ENCODE measurements at regions not wholly inside any gene's neighbourhood (a gene's known extent, or its start where the extent isn't known, plus 50 kb on each side); places are given as distances from the start of the nearest gene placed in this dataset.
"Not testable (repeated sequence)": the region's sequence is repeated elsewhere in the genome, so short reads cannot be mapped to it uniquely, and the experiment has no call there.

DNA sequence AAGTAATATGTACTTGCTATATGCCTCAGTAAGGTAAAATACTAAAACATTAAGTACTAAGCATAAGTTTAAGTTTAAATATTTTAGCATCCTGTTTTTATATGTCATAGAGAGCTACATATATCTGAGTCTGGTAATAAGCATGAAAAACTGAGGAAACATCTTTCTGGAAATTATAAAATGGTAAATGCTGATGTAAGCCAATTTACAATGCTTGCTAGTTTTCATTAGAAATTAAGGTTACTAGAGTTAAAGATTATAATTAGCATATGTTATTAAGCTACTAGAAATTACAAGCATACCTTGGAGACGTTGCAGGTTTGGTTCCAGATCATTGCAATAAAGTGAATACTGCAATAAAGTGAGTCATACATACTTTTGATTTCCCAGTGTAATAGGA is 477.0 kb upstream of the LRRC7 start:
- intact Hi-C loops (cut with DNase I), result no loop called here
- no peak for DNase-seq

DNA sequence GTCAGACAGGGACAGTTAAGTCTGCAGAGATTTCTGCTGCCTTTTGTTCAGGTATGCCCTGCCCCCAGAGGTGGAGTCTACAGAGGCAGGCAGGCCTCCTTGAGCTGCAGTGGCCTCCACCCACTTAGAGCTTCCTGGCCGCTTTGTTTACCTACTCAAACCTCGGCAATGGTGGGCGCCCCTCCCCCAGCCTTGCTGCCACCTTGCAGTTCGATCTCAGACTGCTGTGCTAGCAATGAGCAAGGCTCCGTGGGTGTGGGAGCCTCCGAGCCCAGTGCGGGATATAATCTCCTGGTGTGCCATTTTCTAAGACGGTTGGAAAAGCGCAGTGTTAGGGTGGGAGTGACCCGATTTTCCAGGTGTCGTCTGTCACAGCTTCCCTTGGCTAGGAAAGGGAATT is 465.7 kb upstream of the LRRC7 start:
- DNase-seq; intact Hi-C loops (cut with DNase I): not testable (repeated sequence)

DNA sequence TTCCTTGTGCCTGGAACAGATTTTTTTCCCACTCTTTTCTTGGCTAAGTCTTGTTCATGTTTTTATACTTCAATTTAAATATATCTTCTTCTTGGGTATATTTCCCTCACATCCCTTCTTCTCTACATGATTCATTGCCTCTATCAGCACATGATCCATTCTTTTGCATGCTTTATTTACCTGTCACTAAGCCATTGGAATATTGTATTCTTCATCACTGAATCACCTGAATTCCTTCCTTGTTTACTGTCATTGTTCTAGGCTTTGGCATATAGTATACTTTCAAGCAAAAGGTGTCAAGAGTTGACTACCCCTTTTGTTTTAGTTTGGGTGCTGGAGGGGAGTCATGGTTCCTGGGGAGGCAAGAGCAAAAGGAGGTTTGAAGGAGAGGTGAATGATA is 464.5 kb upstream of the LRRC7 start:
- DNase-seq, result no peak
- intact Hi-C loops (cut with DNase I), result no loop called here

DNA sequence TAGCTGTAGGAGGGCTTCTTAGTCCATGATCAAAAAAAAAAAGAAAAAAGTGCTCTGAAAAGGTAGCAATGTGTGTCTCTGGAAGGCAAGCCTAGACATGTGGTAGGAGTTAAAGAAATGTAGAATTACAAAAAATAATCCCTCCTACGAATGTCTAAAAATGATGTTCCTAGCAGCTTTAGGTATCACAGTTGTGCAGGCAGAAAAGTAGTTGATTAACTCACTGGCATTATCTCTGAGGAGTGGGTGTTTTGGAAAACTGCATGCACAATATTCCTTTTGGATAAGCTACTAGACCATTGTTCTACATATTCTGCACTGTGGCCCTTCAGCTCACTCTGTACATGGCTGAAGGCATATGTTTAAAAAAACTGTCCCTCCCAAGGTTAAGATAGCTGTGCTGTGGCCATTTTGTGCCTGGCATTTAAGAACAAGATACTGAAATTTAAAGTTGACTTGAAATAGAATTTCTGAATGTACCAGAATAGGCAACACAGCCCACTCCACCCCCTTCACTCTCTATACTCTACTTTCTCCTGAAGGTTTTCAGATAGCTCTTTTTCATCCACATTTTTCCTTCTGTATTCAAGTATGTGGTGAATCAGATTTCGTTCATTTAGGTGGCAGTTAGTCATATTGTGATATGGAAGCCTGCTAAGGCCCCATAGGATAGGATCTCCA is 463.9 kb upstream of the LRRC7 start:
- DNase-seq, result peak in 25 of 42 donors; percentile 4 to 78 (median 36)
- intact Hi-C loops (cut with DNase I), result no loop called here

DNA sequence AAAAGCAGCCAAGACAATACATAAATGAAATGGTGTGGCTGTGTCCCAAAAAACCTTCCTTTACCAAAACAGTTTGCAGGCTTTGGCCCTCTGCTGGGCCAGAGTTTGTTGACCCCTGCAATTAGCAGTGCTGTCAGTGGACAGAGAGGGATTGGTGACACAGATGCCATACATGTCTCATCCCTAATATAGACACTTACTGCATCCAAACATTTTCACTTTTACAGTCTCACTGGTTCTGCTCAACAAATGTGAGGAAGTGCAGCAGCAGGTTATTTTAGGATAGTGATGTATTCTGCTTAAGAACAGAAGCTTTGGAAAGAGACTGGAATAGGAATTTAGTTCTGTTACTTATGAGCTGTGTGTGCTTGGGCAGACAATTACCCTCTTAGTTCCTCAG is 462.8 kb upstream of the LRRC7 start:
- no peak for DNase-seq
- intact Hi-C loops (cut with DNase I), result no loop called here

DNA sequence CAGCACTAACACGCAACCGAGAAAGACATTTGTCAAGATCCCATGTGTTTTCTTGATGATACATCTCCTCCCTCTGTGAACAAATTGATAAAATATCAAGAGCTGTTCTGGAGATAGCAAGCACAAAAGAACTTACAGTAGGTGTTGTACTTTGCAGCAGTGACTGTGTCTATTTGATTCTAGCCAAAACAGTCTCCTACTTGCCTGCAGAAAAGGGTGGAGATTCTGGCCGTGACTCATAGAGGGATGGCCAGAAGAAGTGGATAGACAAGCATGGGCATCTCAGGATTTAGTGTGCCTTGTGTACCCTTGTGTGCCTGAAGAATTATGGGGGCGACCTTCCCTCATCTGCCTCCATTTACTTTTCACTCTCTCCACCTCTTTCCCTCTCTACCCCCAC is 458.4 kb upstream of the LRRC7 start:
- intact Hi-C loops (cut with DNase I), result no loop called here
- DNase-seq, result peak in 1 of 42 donors; percentile 8

DNA sequence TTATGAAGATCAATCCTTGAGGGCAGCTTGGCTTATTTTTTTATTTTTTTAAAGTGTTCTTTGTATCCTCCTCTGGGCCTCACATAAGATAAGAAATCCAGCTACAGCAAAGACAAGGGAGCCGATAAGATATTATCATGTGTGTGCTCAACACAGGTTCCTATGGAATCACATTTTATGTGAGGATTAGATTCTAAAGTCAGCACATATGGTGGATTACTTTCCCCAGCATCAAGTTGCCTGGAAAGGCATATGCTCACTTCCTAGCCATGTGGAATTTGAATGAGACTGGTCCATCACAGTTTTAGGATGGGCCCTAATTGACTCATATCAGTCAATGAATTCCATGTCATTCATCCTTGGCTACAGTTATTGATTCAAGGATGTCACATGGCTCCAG is 456.9 kb upstream of the LRRC7 start:
- intact Hi-C loops (cut with DNase I), result no loop called here
- no peak for DNase-seq

DNA sequence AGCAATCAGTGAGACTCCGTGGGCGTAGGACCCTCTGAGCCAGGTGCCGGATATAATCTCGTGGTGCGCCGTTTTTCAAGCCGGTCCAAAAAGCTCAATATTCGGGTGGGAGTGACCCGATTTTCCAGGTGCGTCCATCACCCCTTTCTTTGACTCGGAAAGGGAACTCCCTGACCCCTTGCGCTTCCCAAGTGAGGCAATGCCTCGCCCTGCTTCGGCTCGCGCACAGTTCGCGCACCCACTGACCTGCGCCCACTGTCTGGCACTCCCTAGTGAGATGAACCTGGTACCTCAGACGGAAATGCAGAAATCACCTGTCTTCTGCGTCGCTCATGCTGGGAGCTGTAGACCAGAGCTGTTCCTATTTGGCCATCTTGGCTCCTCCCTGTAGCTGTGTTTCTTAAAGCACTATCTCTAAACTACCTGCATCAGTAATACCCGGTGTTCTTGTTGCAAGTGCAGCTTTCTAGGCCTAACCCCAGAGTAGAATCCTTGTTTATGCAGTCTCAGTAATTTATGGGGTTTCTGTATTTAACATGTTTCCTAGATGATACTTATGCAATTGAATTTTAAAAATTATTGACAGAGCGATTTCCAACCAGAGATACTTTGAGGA is 447.5 kb upstream of the LRRC7 start:
- DNase-seq; intact Hi-C loops (cut with DNase I): not testable (repeated sequence)

DNA sequence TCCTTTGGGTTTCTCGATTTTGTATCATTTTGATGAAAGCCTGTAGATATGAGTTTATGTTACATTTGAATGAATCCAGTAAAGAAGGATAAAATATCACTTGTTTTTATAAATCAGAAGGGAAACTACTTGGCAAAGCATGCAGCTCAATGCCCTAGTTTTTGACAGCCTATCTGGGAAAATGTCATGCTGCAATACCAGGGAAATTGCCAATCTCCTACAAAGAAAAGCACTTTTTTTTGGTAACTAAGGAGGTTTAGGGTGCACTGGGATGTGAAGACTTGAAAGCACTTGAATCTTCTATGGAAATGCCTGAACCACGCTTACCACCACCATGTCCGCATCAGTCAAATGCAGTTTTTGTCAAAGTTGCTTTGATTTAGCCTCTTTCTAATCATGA is 446.9 kb upstream of the LRRC7 start:
- peak in 6 of 42 donors; percentile 14 to 60 (median 24) for DNase-seq
- intact Hi-C loops (cut with DNase I), result no loop called here

DNA sequence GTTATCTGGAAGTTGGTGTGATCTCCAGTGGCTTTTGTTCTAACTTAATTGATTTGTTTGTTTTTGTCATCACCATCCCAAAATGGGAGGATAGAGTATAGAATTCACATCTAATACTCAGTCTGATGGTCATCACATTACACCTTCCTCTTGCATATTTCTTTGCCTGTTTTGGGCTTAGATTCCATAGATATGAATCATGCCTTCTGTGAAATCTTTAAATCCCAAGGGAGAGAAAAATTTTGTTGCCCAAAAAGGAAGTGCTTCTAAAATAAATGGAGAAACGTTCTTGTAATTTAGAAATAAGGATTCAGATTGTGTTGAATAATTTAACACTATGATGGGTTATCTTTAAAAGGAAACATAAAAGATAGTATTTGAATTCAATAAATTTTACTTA is 446.0 kb upstream of the LRRC7 start:
- DNase-seq, result no peak
- intact Hi-C loops (cut with DNase I), result no loop called here

DNA sequence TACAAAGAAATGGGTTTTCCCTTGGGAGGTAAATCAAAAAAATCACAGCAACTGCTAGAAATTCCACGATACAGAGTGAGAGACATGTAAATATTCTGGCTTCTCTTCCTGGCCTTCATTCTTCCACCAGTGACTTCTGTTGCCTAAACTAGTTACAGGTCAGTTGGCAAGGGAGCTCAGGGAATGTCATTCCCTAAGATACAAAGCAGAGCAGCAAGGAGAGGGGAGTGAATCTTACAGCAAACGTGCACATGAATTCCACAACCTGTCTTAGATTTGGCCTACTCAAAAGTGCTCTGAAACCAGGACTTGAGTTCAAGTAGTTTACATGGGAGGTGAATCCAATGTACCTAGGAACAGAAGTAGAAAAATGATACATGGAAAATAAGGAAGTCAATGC is 445.3 kb upstream of the LRRC7 start:
- intact Hi-C loops (cut with DNase I), result no loop called here
- DNase-seq, result no peak

DNA sequence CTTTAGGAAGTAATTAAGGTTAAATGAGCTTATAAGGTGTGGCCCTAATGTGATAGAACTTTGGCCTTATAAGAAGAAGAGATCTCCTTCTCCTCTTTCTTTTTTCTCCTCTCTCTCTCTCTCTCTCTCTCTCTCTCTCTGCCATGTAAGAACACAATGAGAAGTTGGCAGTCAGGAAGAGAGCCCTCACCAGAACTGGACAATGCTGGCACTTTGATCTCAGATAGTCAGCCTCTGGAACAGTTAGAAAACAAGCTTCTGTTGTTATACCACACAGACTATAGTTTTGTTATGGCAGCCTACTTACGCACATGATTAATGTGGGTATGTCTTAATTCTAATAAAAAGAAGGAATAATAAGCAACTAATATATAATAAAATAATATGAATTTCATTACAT is 444.2 kb upstream of the LRRC7 start:
- peak in 5 of 42 donors; percentile 19 to 54 (median 19) for DNase-seq
- intact Hi-C loops (cut with DNase I), result no loop called here

DNA sequence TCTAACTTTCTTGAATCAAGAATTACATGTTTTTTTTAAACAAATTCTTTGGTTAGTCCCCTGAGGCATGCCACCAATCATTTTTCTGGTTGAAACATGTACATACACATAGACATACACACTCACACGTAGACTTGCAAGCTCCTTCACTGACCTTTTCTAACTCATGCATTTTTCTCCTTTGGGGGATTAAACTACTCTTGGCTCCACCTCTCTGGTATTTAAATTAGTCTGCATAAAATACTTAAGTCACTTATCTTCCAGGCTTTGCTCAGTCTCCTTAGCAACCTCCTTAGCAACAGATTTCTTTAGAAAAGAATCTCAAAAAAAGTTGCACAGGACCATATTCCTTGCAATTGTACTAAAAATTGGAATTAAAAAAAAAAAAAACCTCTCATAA is 440.9 kb upstream of the LRRC7 start:
- intact Hi-C loops (cut with DNase I), result no loop called here
- no peak for DNase-seq

DNA sequence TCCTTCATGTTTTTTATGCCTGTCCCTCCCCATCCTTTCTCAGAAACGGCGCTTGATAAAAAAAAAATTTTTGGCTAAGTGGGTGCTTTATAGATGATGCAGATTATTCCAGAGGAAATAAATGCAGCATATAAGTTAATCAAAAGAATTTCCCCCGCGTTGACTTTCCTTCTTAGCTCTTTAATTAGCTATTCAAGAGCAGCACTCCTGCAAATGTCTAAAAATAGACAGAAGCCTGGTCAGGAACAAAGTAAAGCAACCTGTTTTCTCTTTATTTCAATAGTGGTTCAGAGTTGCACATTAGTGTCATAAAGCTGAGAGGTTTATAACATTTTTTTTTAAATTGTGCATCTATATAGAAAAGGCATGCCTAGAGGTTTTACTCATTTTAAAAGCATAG is 439.5 kb upstream of the LRRC7 start:
- intact Hi-C loops (cut with DNase I), result no loop called here
- DNase-seq, result no peak

DNA sequence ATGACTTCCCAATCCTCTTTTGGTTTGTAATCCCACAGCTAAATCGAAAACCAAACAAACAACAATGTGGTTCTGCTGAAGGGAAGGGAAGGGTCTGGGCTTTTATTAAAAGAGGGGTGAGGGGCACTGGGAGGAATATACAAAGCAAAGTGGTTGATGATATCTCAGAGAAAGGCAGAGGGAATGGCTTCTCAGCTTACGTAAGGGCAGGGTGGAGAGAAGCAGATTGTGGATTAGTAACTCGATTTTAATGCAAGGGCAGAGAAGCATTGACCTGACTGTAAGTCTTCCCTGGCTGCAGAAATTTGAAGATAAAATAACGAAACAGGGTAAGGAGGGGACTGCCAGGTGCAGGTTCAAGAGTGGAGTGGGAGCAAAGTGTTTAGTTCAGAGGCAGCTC is 438.2 kb upstream of the LRRC7 start:
- intact Hi-C loops (cut with DNase I), result no loop called here
- DNase-seq, result no peak

DNA sequence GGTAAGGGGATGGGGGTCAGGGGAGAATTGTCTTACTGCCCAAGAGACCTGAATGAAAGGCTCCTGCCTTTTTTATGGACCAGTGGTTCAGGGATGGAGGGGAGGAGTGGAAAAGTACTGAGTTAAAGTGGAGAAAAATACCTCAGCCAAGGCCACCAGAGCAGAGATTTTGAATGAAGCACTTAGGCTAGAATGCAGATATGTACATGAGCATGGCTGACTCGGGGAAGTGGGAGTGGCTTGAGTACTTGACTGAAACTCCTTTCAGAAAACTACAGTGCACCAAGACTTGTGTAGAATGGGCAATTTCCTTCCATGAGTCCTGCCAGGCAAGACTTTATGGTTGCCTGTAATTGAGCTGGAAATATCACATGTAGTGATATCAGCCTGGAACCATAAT is 429.6 kb upstream of the LRRC7 start:
- intact Hi-C loops (cut with DNase I), result no loop called here
- no peak for DNase-seq

DNA sequence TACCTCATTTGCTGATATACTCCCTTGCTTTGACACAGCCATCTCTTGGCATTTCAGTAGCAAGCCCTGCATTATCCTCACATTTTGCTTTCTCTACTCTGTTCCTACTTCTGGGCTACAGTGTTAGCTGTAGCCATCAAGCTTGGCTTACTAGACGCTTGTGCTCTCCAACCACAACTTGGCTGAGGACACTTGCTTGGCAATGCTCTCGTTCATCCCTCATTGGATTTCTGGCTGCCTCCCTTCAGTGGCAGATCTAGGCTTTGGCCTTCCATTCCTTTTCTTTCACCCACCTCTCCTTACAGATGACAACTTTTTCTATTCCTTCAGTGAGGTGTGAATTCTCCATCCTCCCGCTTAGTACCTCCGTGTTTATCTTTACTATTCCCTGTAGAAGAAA is 428.7 kb upstream of the LRRC7 start:
- intact Hi-C loops (cut with DNase I), result no loop called here
- DNase-seq, result peak in 8 of 42 donors; percentile 10 to 55 (median 28)

DNA sequence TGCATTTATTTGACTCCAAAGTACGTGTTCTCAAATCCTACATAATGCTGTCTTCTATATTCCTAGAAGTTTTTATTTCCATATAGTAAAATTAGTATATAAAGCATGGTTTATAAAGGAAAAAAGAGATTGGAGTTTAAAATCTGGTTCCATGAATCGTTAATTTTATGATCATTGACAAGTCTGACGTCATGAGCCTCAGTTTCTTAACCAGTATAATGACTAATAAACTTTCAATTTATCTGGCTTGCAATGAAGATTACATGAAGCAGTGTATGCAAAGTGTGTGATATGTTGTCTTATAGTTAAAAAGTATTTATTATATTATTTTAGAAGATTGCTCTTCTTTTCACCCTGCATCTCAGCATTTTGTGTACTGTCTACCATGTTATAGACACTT is 421.4 kb upstream of the LRRC7 start:
- intact Hi-C loops (cut with DNase I), result no loop called here
- DNase-seq, result no peak

DNA sequence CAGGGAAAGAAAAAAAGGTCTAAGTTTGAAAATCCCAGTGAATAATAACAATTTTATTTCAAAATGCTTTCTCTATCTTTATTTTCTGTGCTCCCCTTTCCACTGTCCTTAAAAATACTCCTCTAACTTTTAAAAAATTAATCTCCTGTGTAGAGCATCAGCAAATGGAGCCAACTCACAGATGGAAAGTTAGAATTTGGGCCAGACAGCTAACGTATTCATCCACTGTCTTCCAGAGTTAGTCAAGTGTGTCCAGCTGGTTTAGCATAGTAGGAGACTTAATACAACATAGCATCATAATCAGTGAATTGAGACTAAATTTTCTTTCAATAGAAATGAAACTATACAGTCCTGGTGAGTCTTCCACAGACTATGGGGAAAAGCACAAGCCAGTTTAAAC is 419.0 kb upstream of the LRRC7 start:
- no peak for DNase-seq
- intact Hi-C loops (cut with DNase I), result no loop called here

DNA sequence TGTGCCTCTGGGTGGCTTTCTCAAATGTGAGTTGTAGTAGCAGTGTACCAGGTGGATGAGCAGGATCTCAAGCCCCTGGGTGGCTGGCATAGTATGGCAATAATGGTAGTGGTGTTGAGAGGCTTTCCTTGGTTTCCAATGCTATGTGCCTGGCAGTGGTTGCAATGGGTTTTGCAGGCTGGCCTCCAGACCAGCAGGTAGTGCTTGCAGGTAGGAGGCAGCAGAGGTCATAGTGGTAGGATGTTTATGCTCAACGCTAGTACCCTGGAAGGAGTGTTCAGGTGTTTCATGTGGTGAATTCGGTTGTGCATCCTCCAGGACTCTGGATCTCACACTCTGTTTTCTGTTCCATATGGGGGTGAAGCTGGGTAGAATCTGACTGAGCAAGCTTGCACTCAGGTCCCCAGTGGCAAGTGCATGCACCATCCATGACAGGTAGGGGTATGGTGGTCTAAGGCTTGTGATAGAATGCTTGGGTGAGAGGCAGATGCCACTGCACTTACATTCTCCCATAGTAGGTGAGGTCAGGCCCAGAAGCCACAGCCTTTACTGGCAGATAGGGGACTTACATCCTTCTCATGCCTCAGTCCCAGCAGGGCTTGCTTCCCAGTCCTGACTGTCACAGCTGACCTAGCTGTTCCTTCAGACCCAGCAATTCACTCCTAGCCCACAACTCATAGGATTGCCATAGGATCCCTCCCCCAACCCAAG is 410.5 kb upstream of the LRRC7 start:
- no peak for DNase-seq
- intact Hi-C loops (cut with DNase I), result no loop called here

DNA sequence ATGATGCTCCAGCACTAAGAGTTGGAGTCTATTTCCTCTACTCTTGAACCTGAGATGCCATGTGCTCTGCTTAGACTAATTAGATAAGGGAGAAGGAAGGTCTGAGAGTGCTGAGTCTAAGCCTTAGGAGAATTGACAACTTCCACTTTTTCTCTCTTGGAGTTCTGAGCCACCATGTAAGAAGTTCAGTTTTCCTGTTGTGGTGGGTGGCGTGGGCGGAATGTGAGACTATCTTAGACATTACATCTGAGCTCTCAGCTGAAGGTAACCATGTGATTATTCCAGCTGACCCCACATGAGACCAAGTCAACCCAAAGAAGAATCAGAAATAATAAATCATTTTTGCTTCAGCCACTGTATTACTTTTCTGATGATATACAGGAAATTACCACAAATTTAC is 404.5 kb upstream of the LRRC7 start:
- no peak for DNase-seq
- intact Hi-C loops (cut with DNase I), result no loop called here
